GM12864 (cell line): ENCODE measurements at regions not wholly inside any gene's neighbourhood (a gene's known extent, or its start where the extent isn't known, plus 50 kb on each side); places are given as distances from the start of the nearest gene placed in this dataset.

Experiments used
- DNase-seq: peaks from one replicate; pipeline ENCODE4 v3.0.0-alpha.2; 2011; ENCODE audit warnings: low read depth
- H3K4me3 ChIP-seq: 2 replicates; pipeline ENCODE4 v1.5.1; 2011; ENCODE audit warnings: mild to moderate bottlenecking, low read depth, low read length, control low read depth
- CTCF ChIP-seq: IDR thresholded peaks from 2 replicates; pipeline ENCODE4 v1.5.1; 2011; ENCODE audit warnings: low read depth, mild to moderate bottlenecking, moderate library complexity, low read length, control low read depth, inconsistent platforms; ENCODE audit errors: missing control alignments

DNA sequence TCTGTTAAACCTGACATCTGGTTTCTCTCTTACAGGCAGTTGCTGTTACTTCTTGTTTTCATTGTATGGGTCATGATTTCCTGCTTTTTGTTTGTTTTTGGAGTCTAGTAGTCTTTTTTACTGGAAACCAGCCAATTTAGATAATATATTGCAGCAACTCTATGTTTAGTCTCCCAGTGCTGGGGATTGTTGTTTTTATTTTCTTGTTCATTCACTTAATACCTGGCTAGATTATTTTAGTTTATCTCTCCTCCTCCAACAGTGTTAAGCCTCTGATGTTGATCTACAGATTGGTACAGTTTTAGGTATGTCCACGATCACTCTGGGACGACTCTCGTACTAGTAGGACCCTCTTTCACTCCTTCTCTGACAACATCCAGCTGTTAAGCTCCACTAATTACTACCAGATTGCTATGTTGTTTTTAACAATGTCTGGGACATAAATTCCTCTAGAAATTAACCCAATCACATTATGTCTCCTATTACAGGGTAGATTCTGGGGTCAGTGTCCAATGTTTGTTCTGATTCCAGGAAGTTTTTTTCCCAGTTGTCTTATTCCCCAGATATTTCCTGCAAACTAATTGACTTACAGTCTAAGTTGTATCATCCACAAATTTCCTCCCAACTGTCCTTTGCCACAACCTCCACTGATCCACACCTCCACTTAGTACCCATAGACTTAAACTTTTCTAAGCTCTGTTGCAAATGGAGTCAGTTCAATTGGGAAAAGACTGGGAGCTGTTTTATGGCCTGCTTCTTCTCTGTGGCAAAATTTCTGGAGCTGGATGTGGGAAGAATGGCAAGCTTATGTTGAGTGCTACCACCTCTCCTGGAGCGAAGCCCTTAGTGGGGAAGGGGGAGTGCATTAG, 1280.6 kb upstream of the CNTN5 start:
- no peak for TF ChIP-seq CTCF
- DNase-seq = no peak

GRCh38 chr11:97740801-97741151, 1280.0 kb upstream of the CNTN5 start:
- TF ChIP-seq CTCF = no peak
- DNase-seq = no peak
- H3K4me3 ChIP-seq = no peak overlapping the region

More for the DNA sequence above, 1280.6 kb upstream of the CNTN5 start:
- no peak overlapping the region for H3K4me3 ChIP-seq

GRCh38 chr11:97742717-97743116, 1278.0 kb upstream of the CNTN5 start:
- no peak for TF ChIP-seq CTCF
- DNase-seq = no peak
- no peak overlapping the region for H3K4me3 ChIP-seq

GRCh38 chr11:97743205-97743742, 1277.5 kb upstream of the CNTN5 start:
- H3K4me3 ChIP-seq = no peak overlapping the region
- no peak for DNase-seq
- TF ChIP-seq CTCF = no peak

- H3K4me3 ChIP-seq = no peak overlapping the region
- no peak for TF ChIP-seq CTCF
- DNase-seq = no peak
Observed at GRCh38 chr11:97745515-97746050, 1275.2 kb upstream of the CNTN5 start.

GRCh38 chr11:97746818-97747217, 1273.9 kb upstream of the CNTN5 start:
- no peak for TF ChIP-seq CTCF
- no peak overlapping the region for H3K4me3 ChIP-seq
- no peak for DNase-seq
